ENCODE measurements at regions not wholly inside any gene's neighbourhood (a gene's known extent, or its start where the extent isn't known, plus 50 kb on each side); places are given as distances from the start of the nearest gene placed in this dataset.

DNA sequence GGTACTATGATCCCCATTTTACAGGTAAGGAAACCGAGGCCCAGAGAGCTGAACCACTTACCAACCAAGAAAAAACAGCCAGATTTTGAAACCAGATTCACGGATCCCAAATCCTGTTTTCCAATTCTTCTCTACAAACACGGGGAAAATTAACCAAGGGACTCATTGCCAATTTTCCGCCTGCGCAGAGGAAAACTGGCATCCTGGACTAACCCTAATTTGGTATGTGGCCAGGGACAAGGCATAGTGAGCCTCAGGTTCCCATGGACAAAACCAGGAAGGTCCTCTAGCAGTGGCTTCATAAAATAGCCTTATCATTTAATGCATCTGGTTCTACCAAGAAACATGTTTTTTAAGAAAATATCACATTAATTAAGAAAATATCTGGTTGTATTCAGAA, 517.3 kb downstream of the MED13L start:
- TF ChIP-seq PKNOX1 (IDR thresholded peaks at IDR 0.05) (no peak), FOXM1 (IDR thresholded peaks at IDR 0.05; ENCODE audit: borderline replicate concordance) (no peak), SUZ12 (IDR thresholded peaks at IDR 0.05) (no peak), SP1 (IDR thresholded peaks at IDR 0.05) (no peak), ELF4 (IDR thresholded peaks at IDR 0.05) (no peak), FOXK2 (IDR thresholded peaks at IDR 0.05) (no peak), TARDBP (IDR thresholded peaks at IDR 0.05) (no peak), NFRKB (IDR thresholded peaks at IDR 0.05) (no peak), CTBP1 (IDR thresholded peaks at IDR 0.05; ENCODE audit: borderline replicate concordance) (no peak), FOXA1 (IDR thresholded peaks at IDR 0.05) (no peak), ZNF384 (IDR thresholded peaks at IDR 0.05) (no peak), ARNT (IDR thresholded peaks at IDR 0.05) (no peak), HDGF (IDR thresholded peaks at IDR 0.05; ENCODE audit: borderline replicate concordance) (no peak)
